Kidney epithelial cell (primary cell): ENCODE measurements at regions not wholly inside any gene's neighbourhood (a gene's known extent, or its start where the extent isn't known, plus 50 kb on each side); places are given as distances from the start of the nearest gene placed in this dataset.

Experiments
- DNase-seq: peaks from one replicate; pipeline ENCODE4 v3.0.0-alpha.2; 2010; ENCODE audit warnings: low read depth
- H3K27me3 ChIP-seq: 2 replicates; pipeline ENCODE4 v1.6.0; 2011; ENCODE audit warnings: low read length; ENCODE audit not compliant: control insufficient read depth, insufficient read depth
- H3K36me3 ChIP-seq: 2 replicates; pipeline ENCODE4 v1.5.1; 2011; ENCODE audit warnings: low read length; ENCODE audit not compliant: control insufficient read depth, insufficient read depth
- H3K4me3 ChIP-seq: 2 replicates; pipeline ENCODE4 v1.5.1; 2011; ENCODE audit warnings: low read depth, mild to moderate bottlenecking, control low read depth, low read length
- CTCF ChIP-seq: IDR thresholded peaks from 2 replicates; pipeline ENCODE4 v1.5.1; 2011; ENCODE audit warnings: mild to moderate bottlenecking, moderate library complexity, low read length, control low read depth, inconsistent platforms; ENCODE audit not compliant: insufficient read depth, poor library complexity, severe bottlenecking

GRCh38 chr4:100117750-100118149, 72.5 kb downstream of the DDIT4L start:
- DNase-seq, result no peak
- Histone ChIP-seq H3K27me3 (no peaks in the 10 kb centered on the region), H3K4me3 (no peak overlapping the region), H3K36me3 (no peaks in the 10 kb centered on the region)
- no peak for TF ChIP-seq CTCF

GRCh38 chr4:100114909-100115308, 75.4 kb downstream of the DDIT4L start:
- Histone ChIP-seq H3K36me3 (no peaks in the 10 kb centered on the region), H3K4me3 (no peak overlapping the region), H3K27me3 (no peaks in the 10 kb centered on the region)
- TF ChIP-seq CTCF, result no peak
- no peak for DNase-seq

GRCh38 chr4:100113732-100114131, 76.5 kb downstream of the DDIT4L start:
- no peak for TF ChIP-seq CTCF
- no peaks in the 10 kb centered on the region for H3K27me3 ChIP-seq
- no peaks in the 10 kb centered on the region for H3K36me3 ChIP-seq
- no peak overlapping the region for H3K4me3 ChIP-seq
- DNase-seq, result no peak

- H3K36me3 ChIP-seq, result no peaks in the 10 kb centered on the region
- H3K4me3 ChIP-seq, result no peak overlapping the region
- no peak for DNase-seq
- no peaks in the 10 kb centered on the region for H3K27me3 ChIP-seq
- TF ChIP-seq CTCF, result no peak
Measured at GRCh38 chr4:100113096-100113495, 77.2 kb downstream of the DDIT4L start.

GRCh38 chr4:100109921-100110320, 80.3 kb downstream of the DDIT4L start:
- no peak for TF ChIP-seq CTCF
- Histone ChIP-seq H3K27me3 (no peaks in the 10 kb centered on the region), H3K4me3 (no peak overlapping the region), H3K36me3 (no peaks in the 10 kb centered on the region)
- DNase-seq, result no peak

GRCh38 chr4:100108869-100109268, 81.4 kb downstream of the DDIT4L start:
- TF ChIP-seq CTCF, result no peak
- no peak overlapping the region for H3K4me3 ChIP-seq
- no peaks in the 10 kb centered on the region for H3K27me3 ChIP-seq
- H3K36me3 ChIP-seq, result no peaks in the 10 kb centered on the region
- no peak for DNase-seq
